ENCODE measurements at regions not wholly inside any gene's neighbourhood (a gene's known extent, or its start where the extent isn't known, plus 50 kb on each side); places are given as distances from the start of the nearest gene placed in this dataset.
A peak's percentile ranks its signal among the peaks of the same experiment; 100 is the strongest.

- TF ChIP-seq CTCF (conservative IDR thresholded peaks at IDR 0.05) (peak; percentile 99), EZH2 (IDR thresholded peaks at IDR 0.05; ENCODE audit: low read depth) (no peak)
Observed at GRCh38 chr2:39837856-39838453, 58.9 kb upstream of the THUMPD2 start.
